ENCODE measurements at regions not wholly inside any gene's neighbourhood (a gene's known extent, or its start where the extent isn't known, plus 50 kb on each side); places are given as distances from the start of the nearest gene placed in this dataset.

DNA sequence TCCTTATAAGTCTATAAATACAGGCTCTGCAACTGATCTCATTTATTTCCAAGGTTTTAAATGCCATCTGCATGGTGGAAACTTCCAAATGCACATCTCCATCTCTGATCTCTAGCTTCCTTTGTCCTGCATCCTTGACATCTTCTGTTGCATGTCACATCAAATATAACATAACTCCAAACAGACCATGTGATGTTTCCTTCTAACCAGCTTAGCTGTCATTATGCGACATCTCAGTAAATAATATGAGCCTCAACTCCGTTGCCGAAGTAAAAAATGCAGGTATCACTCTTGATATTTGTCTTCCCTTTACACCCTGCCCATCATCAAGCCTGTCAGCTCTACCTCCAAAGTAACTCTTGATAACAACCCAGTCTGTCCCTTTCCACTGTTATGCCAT lies 506.4 kb upstream of the C9orf72 start:
- no peak for DNase-seq
- Mint-ChIP-seq H3K36me3 (no peaks in the 10 kb centered on the region), H3K4me3 (no peak overlapping the region), H3K27me3 (no peaks in the 10 kb centered on the region), H3K9me3 (peaks cover 0 to 3% (median 0%) of the 10 kb centered on the region in 8 donors), H3K27ac (no peak overlapping the region), H3K4me1 (no peaks in the 10 kb centered on the region)
- no peak overlapping the region for H3K4me3 ChIP-seq (ENCODE audit: low read length in 2 of 2)
- ChIA-PET CTCF (ENCODE audit: partially characterized antibody) (no interaction called here), POLR2A (ENCODE audit: partially characterized antibody) (no interaction called here)
- H3K4me1 ChIP-seq (ENCODE audit: insufficient read depth, low read length) = no peaks in the 10 kb centered on the region
- H3K27ac ChIP-seq (ENCODE audit: low read depth, low read length) = no peak overlapping the region
- intact Hi-C loops (cut with micrococcal nuclease) = no loop called here
- H3K9me3 ChIP-seq (ENCODE audit: control insufficient read depth in 1 of 2, low read length in 2 of 2) = no peaks in the 10 kb centered on the region
- no peaks in the 10 kb centered on the region for H3K36me3 ChIP-seq (ENCODE audit: insufficient read depth, low read length)
- H3K27me3 ChIP-seq (ENCODE audit: insufficient read depth, low read length) = no peaks in the 10 kb centered on the region

- Histone ChIP-seq H3K9me3 (ENCODE audit: control insufficient read depth in 1 of 2, low read length in 2 of 2) (no peaks in the 10 kb centered on the region), H3K36me3 (ENCODE audit: insufficient read depth, low read length) (no peaks in the 10 kb centered on the region), H3K4me1 (ENCODE audit: insufficient read depth, low read length) (no peaks in the 10 kb centered on the region), H3K27ac (ENCODE audit: low read depth, low read length) (no peak overlapping the region), H3K4me3 (ENCODE audit: low read length in 2 of 2) (no peak overlapping the region), H3K27me3 (ENCODE audit: insufficient read depth, low read length) (no peaks in the 10 kb centered on the region)
- H3K9me3 Mint-ChIP-seq = peaks cover 0 to 3% (median 0%) of the 10 kb centered on the region in 8 donors
- POLR2A ChIA-PET (ENCODE audit: partially characterized antibody) = no interaction called here
- DNase-seq = no peak
- H3K4me3 Mint-ChIP-seq = no peak overlapping the region
- no peaks in the 10 kb centered on the region for H3K4me1 Mint-ChIP-seq
- no peaks in the 10 kb centered on the region for H3K27me3 Mint-ChIP-seq
- intact Hi-C loops (cut with micrococcal nuclease) = no loop called here
- H3K36me3 Mint-ChIP-seq = no peaks in the 10 kb centered on the region
- CTCF ChIA-PET (ENCODE audit: partially characterized antibody) = no interaction called here
- H3K27ac Mint-ChIP-seq = no peak overlapping the region
These were observed 509.4 kb upstream of the C9orf72 start for GRCh38 chr9:28082671-28083070.

GRCh38 chr9:28086881-28087280 lies 513.6 kb upstream of the C9orf72 start:
- intact Hi-C loops (cut with micrococcal nuclease) = no loop called here
- peaks cover 0 to 14% (median 3%) of the 10 kb centered on the region in 8 donors for H3K9me3 Mint-ChIP-seq
- no peaks in the 10 kb centered on the region for H3K4me1 Mint-ChIP-seq
- H3K4me3 Mint-ChIP-seq = no peak overlapping the region
- H3K4me1 ChIP-seq (ENCODE audit: insufficient read depth, low read length) = no peaks in the 10 kb centered on the region
- ChIA-PET POLR2A (ENCODE audit: partially characterized antibody) (no interaction called here), CTCF (ENCODE audit: partially characterized antibody) (no interaction called here)
- H3K36me3 Mint-ChIP-seq = no peaks in the 10 kb centered on the region
- H3K9me3 ChIP-seq (ENCODE audit: control insufficient read depth in 1 of 2, low read length in 2 of 2) = no peaks in the 10 kb centered on the region
- H3K27me3 ChIP-seq (ENCODE audit: insufficient read depth, low read length) = no peaks in the 10 kb centered on the region
- H3K27ac Mint-ChIP-seq = no peak overlapping the region
- H3K36me3 ChIP-seq (ENCODE audit: insufficient read depth, low read length) = no peaks in the 10 kb centered on the region
- no peak overlapping the region for H3K4me3 ChIP-seq (ENCODE audit: low read length in 2 of 2)
- no peaks in the 10 kb centered on the region for H3K27me3 Mint-ChIP-seq
- no peak overlapping the region for H3K27ac ChIP-seq (ENCODE audit: low read depth, low read length)
- DNase-seq = no peak

DNA sequence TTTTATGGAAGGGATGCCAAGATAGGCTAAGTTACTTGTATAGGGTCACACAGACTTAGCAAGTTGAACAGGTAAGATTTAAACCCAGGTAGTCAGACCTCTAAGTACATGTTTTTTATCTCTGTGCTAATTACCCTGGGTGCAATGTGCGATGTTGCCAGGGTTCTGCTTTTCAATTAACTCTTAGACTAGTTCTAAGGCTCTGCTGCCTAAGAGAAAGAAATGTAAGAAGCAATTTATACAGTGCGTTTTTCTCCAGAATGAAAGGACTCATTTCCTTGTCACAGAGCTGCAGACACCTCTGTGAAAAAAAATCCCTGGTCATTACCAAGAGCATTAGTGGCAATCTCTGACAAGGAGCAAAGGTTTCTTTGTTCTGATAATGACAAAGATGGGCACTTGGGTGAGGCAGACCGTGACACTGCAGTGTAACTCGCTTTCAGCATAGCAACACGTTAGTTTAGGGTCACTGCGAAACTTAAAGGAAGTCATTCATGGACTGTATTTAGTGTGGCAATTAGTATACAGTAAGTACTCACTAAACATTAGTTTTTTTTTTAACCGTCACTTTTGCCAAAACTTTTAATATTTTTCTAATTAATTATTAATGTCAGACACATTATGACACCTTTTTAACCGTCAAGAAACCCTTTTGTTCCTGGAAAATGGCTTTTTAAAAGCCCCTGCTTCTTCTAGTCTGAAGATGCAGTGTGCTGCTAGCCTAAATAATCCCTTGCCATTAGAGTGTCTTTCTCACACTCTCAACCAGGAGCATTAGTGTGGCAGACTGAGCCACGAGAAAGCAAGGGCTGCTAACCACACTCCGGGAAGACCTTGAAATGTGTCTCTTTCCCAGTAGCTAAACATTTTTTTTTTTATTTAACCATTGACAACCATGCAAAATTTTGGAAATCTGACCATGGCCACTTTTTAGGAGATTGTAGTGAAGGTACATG lies 520.0 kb upstream of the C9orf72 start:
- ChIA-PET POLR2A (ENCODE audit: partially characterized antibody) (no interaction called here), CTCF (ENCODE audit: partially characterized antibody) (no interaction called here)
- no peak overlapping the region for H3K4me3 Mint-ChIP-seq
- intact Hi-C loops (cut with micrococcal nuclease) = no loop called here
- H3K27ac Mint-ChIP-seq = no peak overlapping the region
- no peaks in the 10 kb centered on the region for H3K4me1 Mint-ChIP-seq
- no peaks in the 10 kb centered on the region for H3K4me1 ChIP-seq (ENCODE audit: insufficient read depth, low read length)
- DNase-seq = no peak
- no peaks in the 10 kb centered on the region for H3K36me3 ChIP-seq (ENCODE audit: insufficient read depth, low read length)
- H3K4me3 ChIP-seq (ENCODE audit: low read length in 2 of 2) = no peak overlapping the region
- peaks cover 0 to 14% (median 4%) of the 10 kb centered on the region in 8 donors for H3K9me3 Mint-ChIP-seq
- H3K27me3 ChIP-seq (ENCODE audit: insufficient read depth, low read length) = no peaks in the 10 kb centered on the region
- H3K36me3 Mint-ChIP-seq = no peaks in the 10 kb centered on the region
- no peak overlapping the region for H3K27ac ChIP-seq (ENCODE audit: low read depth, low read length)
- H3K27me3 Mint-ChIP-seq = no peaks in the 10 kb centered on the region
- H3K9me3 ChIP-seq (ENCODE audit: control insufficient read depth in 1 of 2, low read length in 2 of 2) = no peaks in the 10 kb centered on the region

GRCh38 chr9:28101509-28101908 lies 528.2 kb upstream of the C9orf72 start:
- no peaks in the 10 kb centered on the region for H3K4me1 Mint-ChIP-seq
- Histone ChIP-seq H3K9me3 (ENCODE audit: control insufficient read depth in 1 of 2, low read length in 2 of 2) (no peaks in the 10 kb centered on the region), H3K36me3 (ENCODE audit: insufficient read depth, low read length) (no peaks in the 10 kb centered on the region), H3K27ac (ENCODE audit: low read depth, low read length) (no peak overlapping the region), H3K4me1 (ENCODE audit: insufficient read depth, low read length) (no peaks in the 10 kb centered on the region), H3K27me3 (ENCODE audit: insufficient read depth, low read length) (no peaks in the 10 kb centered on the region), H3K4me3 (ENCODE audit: low read length in 2 of 2) (no peak overlapping the region)
- H3K27me3 Mint-ChIP-seq = no peaks in the 10 kb centered on the region
- H3K27ac Mint-ChIP-seq = no peak overlapping the region
- no peaks in the 10 kb centered on the region for H3K36me3 Mint-ChIP-seq
- ChIA-PET POLR2A (ENCODE audit: partially characterized antibody) (no interaction called here), CTCF (ENCODE audit: partially characterized antibody) (no interaction called here)
- intact Hi-C loops (cut with micrococcal nuclease) = no loop called here
- peaks cover 0 to 8% (median 2%) of the 10 kb centered on the region in 8 donors for H3K9me3 Mint-ChIP-seq
- no peak overlapping the region for H3K4me3 Mint-ChIP-seq
- DNase-seq = no peak

- no peak for DNase-seq
- Histone ChIP-seq H3K36me3 (ENCODE audit: insufficient read depth, low read length) (no peaks in the 10 kb centered on the region), H3K9me3 (ENCODE audit: control insufficient read depth in 1 of 2, low read length in 2 of 2) (no peaks in the 10 kb centered on the region), H3K27me3 (ENCODE audit: insufficient read depth, low read length) (no peaks in the 10 kb centered on the region), H3K4me3 (ENCODE audit: low read length in 2 of 2) (no peak overlapping the region), H3K27ac (ENCODE audit: low read depth, low read length) (no peak overlapping the region), H3K4me1 (ENCODE audit: insufficient read depth, low read length) (no peaks in the 10 kb centered on the region)
- no peaks in the 10 kb centered on the region for H3K27me3 Mint-ChIP-seq
- no peaks in the 10 kb centered on the region for H3K4me1 Mint-ChIP-seq
- ChIA-PET POLR2A (ENCODE audit: partially characterized antibody) (no interaction called here), CTCF (ENCODE audit: partially characterized antibody) (no interaction called here)
- no peak overlapping the region for H3K4me3 Mint-ChIP-seq
- H3K27ac Mint-ChIP-seq = no peak overlapping the region
- intact Hi-C loops (cut with micrococcal nuclease) = no loop called here
- H3K9me3 Mint-ChIP-seq = peaks cover 0 to 6% (median 3%) of the 10 kb centered on the region in 8 donors
- H3K36me3 Mint-ChIP-seq = no peaks in the 10 kb centered on the region
These were observed 531.7 kb upstream of the C9orf72 start for GRCh38 chr9:28105001-28105400.

DNA sequence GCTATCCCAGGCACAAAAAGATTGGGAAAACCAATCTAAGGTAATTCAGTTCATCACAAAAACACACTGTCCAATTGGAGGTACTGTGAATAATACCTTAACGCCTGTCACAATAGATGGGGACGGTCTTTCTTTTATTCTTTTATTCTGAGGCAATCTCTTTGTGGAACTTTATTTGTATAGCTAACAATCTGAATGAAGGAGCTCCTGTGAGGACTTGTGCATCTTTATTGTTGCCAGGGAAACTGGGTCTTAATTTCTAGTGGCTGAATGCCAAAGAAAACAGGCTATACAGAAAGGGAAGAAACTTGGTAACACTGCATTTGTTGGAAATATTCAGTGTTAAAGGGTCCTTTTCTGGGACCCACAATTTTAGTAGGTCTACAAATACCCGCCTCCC lies 546.9 kb upstream of the C9orf72 start:
- intact Hi-C loops (cut with micrococcal nuclease) = no loop called here
- DNase-seq = no peak
- Histone ChIP-seq H3K4me3 (ENCODE audit: low read length in 2 of 2) (no peak overlapping the region), H3K27me3 (ENCODE audit: insufficient read depth, low read length) (no peaks in the 10 kb centered on the region), H3K9me3 (ENCODE audit: control insufficient read depth in 1 of 2, low read length in 2 of 2) (no peaks in the 10 kb centered on the region), H3K4me1 (ENCODE audit: insufficient read depth, low read length) (no peaks in the 10 kb centered on the region), H3K27ac (ENCODE audit: low read depth, low read length) (no peak overlapping the region), H3K36me3 (ENCODE audit: insufficient read depth, low read length) (no peaks in the 10 kb centered on the region)
- H3K36me3 Mint-ChIP-seq = no peaks in the 10 kb centered on the region
- H3K9me3 Mint-ChIP-seq = peaks cover 0 to 8% (median 0%) of the 10 kb centered on the region in 8 donors
- no peaks in the 10 kb centered on the region for H3K4me1 Mint-ChIP-seq
- POLR2A ChIA-PET (ENCODE audit: partially characterized antibody) = no interaction called here
- H3K27ac Mint-ChIP-seq = no peak overlapping the region
- CTCF ChIA-PET (ENCODE audit: partially characterized antibody) = no interaction called here
- no peak overlapping the region for H3K4me3 Mint-ChIP-seq
- H3K27me3 Mint-ChIP-seq = no peaks in the 10 kb centered on the region

Measured in CD4-positive, alpha-beta memory T cell (primary cell).